ENCODE measurements at regions not wholly inside any gene's neighbourhood (a gene's known extent, or its start where the extent isn't known, plus 50 kb on each side); places are given as distances from the start of the nearest gene placed in this dataset.
"Not testable (repeated sequence)": the region's sequence is repeated elsewhere in the genome, so short reads cannot be mapped to it uniquely, and the experiment has no call there.

DNA sequence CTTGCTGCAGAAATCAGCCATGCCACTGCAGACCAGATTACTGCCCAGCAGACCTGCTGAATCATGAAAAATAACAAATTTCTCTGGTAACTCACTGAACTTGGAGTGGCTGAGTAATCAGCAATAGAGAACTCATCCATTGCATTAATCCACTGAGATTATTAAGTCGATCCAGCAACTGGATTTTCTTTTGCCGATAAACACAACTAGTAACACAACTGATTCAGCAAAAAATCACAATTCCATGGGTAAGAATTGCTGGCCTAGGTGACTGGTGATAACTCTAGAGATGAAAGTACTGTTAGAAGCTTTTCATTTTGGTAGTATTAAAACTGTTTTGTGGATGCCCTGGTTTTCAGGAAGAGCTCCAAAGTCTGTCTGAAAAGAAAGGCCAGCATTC is 214.5 kb downstream of the ETV1 start:
- Mint-ChIP-seq H3K4me3 (no peak overlapping the region), H3K27me3 (no peaks in the 10 kb centered on the region), H3K9me3 (no peaks in the 10 kb centered on the region), H3K36me3 (ENCODE audit: low read depth) (no peaks in the 10 kb centered on the region), H3K27ac (no peak overlapping the region), H3K4me1 (ENCODE audit: low read depth) (no peaks in the 10 kb centered on the region)
- intact Hi-C loops (cut with micrococcal nuclease), result no loop called here

DNA sequence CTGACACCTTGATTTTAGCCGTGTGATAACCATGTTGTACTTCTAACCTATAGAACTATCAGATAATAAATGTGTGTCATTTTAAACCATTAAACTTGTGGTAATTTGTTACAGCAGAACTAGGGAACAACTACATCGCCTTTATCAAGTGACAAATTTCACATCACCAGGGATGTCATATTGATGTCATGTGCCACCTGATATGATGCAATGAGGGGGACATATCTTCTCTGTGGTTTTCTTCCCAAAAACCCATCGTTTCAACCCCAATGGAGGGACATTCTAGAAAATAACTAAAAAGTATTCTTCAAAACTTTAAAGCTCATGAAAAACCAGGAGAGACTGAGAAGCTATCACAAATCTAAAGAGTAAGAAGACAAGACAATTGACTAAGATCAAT is 212.2 kb downstream of the ETV1 start:
- H3K4me3 Mint-ChIP-seq, result no peak overlapping the region
- H3K27me3 Mint-ChIP-seq, result no peaks in the 10 kb centered on the region
- H3K27ac Mint-ChIP-seq, result no peak overlapping the region
- H3K4me1 Mint-ChIP-seq (ENCODE audit: low read depth), result no peaks in the 10 kb centered on the region
- H3K36me3 Mint-ChIP-seq (ENCODE audit: low read depth), result no peaks in the 10 kb centered on the region
- no peaks in the 10 kb centered on the region for H3K9me3 Mint-ChIP-seq
- intact Hi-C loops (cut with micrococcal nuclease), result no loop called here

DNA sequence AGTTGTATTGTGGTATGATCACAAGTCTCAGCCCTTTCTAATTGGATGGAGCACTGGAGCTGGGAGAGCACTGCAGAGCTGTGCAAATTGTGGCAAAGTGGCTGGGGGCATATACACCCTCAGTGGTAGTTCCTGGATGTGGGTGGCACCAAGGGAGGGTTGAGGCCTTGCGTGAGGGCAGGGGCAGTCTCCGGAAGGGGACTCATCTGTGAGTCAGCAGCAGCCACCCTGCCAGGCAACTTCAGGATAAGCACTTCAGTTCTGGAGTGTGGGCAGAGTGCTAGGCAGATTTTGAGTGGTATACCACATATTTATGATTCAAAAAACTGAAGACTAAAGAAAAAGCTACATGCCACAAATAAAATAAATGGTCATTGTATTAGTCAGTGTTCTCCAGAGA is 210.5 kb downstream of the ETV1 start:
- H3K9me3 Mint-ChIP-seq, result no peaks in the 10 kb centered on the region
- H3K27ac Mint-ChIP-seq, result no peak overlapping the region
- H3K36me3 Mint-ChIP-seq (ENCODE audit: low read depth), result no peaks in the 10 kb centered on the region
- intact Hi-C loops (cut with micrococcal nuclease), result no loop called here
- no peaks in the 10 kb centered on the region for H3K27me3 Mint-ChIP-seq
- H3K4me3 Mint-ChIP-seq, result no peak overlapping the region
- no peaks in the 10 kb centered on the region for H3K4me1 Mint-ChIP-seq (ENCODE audit: low read depth)

DNA sequence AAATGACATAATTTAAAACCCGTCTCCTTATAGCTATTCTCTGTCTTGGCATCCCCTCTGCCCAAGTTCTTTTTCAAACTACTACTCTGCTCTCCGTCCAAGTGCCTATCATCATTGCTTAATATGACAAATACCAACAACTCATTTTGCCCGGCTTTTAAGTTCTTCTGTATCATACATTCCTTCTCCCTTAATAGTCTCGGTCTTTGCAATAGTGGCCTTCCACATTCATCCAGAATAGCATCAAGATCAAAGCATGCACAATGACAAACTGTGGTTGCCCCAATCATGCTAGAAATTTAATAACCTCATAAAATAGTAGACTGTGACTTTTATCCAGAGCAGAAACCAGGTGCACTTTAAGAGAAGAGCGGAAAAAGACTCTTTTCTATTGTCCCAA is 198.9 kb downstream of the ETV1 start:
- Mint-ChIP-seq H3K4me3 (no peak overlapping the region), H3K36me3 (ENCODE audit: low read depth) (no peaks in the 10 kb centered on the region), H3K9me3 (no peaks in the 10 kb centered on the region), H3K27me3 (no peaks in the 10 kb centered on the region), H3K27ac (no peak overlapping the region), H3K4me1 (ENCODE audit: low read depth) (no peaks in the 10 kb centered on the region)
- intact Hi-C loops (cut with micrococcal nuclease), result no loop called here

DNA sequence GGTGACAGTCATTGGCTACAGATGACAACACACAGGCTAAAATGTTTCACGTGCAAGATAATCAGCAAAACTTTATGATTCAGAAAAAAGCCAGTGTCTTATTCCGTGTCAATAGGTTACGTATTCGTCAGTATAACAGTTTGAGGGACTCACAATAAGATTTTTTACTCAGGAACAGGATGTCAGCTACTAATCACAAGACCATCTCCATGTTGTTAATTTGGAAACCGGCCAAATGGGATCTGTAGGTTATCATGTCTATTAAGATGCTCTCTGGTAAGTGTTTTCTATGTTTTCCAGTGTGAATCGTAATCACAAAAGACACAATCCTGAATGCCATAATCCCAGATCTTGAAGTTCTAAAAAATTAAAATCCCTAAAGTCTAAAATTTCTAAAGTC is 197.3 kb downstream of the ETV1 start:
- H3K4me3 Mint-ChIP-seq, result no peak overlapping the region
- no peak overlapping the region for H3K27ac Mint-ChIP-seq
- no peaks in the 10 kb centered on the region for H3K4me1 Mint-ChIP-seq (ENCODE audit: low read depth)
- H3K9me3 Mint-ChIP-seq, result peaks cover under 1% of the 10 kb centered on the region
- intact Hi-C loops (cut with micrococcal nuclease), result no loop called here
- no peaks in the 10 kb centered on the region for H3K27me3 Mint-ChIP-seq
- no peaks in the 10 kb centered on the region for H3K36me3 Mint-ChIP-seq (ENCODE audit: low read depth)

DNA sequence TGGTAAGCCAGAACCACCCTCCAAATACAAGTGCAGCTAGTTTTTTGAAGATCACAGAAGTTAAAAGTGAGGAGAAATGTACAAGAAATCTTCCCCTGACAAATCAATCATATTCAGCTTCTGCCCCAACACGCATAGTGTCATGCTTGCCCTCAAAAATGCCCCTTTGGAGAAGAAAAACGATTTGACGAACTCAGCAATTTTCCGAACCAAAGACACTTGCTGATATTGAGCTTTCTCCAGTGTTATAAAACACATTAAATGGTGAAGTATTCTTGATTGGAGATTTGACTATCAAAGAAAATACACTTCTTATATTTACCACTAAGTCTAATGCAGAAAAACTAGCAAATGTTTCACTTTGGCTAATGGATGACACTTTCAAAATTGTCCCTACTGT is 195.5 kb downstream of the ETV1 start:
- peaks cover 12% of the 10 kb centered on the region for H3K9me3 Mint-ChIP-seq
- H3K4me1 Mint-ChIP-seq (ENCODE audit: low read depth), result no peaks in the 10 kb centered on the region
- H3K27me3 Mint-ChIP-seq, result no peaks in the 10 kb centered on the region
- no peak overlapping the region for H3K27ac Mint-ChIP-seq
- no peak overlapping the region for H3K4me3 Mint-ChIP-seq
- intact Hi-C loops (cut with micrococcal nuclease), result no loop called here
- H3K36me3 Mint-ChIP-seq (ENCODE audit: low read depth), result no peaks in the 10 kb centered on the region

DNA sequence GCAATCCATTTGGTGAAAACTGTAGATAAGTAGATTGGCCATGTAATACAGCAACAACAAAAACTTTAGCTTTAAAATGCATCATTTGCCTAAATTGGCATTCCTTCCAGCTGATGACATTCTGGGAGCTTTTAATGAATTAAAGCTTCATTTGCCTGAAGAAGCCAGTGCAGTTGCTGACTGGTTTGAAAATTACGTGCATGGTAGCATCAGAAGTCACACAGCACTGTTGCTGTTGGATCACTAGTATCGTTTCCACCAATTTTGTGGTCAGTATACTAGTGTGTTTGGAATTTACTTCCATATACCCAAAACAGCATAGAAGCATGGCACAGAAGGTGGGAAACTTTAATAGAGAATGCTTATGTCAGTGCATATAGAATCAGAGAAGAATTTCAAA is 194.9 kb downstream of the ETV1 start:
- Mint-ChIP-seq H3K27me3 (no peaks in the 10 kb centered on the region), H3K36me3 (ENCODE audit: low read depth) (no peaks in the 10 kb centered on the region), H3K9me3 (peaks cover 12% of the 10 kb centered on the region), H3K4me1 (ENCODE audit: low read depth) (no peaks in the 10 kb centered on the region), H3K4me3 (no peak overlapping the region), H3K27ac (no peak overlapping the region)
- intact Hi-C loops (cut with micrococcal nuclease), result no loop called here

DNA sequence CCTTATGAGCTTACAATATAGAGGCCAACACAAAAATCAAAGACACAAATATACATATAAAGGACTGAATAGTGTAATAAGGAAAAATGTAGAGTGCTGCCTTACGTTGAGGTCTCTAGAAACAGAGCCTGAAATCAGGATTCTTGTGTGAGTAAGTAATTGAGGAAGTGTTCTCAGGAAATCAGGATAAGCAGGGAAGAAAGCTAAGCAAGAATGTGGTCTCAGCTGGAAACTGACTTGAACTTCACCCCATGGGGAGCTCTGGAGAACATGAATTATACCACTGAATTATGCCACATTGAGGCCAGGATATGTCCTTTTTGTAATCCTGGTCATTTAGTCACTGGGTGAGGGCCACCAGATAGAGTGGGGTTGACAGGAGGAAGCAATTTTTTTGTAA is 191.9 kb downstream of the ETV1 start:
- Mint-ChIP-seq H3K27me3 (no peaks in the 10 kb centered on the region), H3K4me1 (ENCODE audit: low read depth) (no peaks in the 10 kb centered on the region), H3K27ac (no peak overlapping the region), H3K9me3 (peaks cover 12% of the 10 kb centered on the region), H3K36me3 (ENCODE audit: low read depth) (no peaks in the 10 kb centered on the region), H3K4me3 (no peak overlapping the region)
- intact Hi-C loops (cut with micrococcal nuclease), result no loop called here

DNA sequence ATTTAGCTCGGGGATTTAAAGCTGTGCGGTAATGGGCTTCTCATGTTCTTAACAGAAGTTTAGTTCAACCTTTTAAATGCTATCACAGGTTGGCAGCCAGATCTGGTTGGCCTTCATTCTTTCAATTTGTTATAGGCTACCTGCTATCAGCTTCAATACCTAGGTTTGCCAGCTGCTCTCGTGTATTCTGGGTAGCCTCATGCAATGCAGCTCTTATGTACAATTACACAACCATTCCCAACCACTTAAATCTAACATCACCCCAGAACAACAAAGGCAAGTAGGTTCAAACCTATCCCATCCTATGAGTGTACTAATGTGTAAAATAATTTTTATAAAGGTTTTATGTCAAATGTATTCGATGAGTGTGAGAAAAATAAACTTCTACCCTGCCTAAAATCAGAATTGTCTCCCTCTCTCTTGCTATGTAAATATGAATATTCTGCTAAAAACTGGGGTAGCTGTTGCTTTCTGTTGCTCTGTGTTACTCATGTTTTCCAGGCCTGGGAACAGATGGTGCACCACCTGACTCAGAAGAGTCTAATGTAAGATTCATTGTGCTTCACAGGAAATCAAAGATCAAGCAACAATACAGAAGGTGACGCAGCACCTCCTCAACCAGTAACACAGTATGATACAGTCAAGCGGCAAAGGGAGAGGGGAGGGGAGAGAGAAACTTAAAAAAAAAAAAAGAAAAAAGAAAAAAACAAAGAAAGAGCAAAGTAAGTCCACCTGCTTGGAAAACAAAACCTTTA is 188.6 kb downstream of the ETV1 start:
- H3K4me1 Mint-ChIP-seq (ENCODE audit: low read depth), result no peaks in the 10 kb centered on the region
- no peaks in the 10 kb centered on the region for H3K36me3 Mint-ChIP-seq (ENCODE audit: low read depth)
- no peak overlapping the region for H3K4me3 Mint-ChIP-seq
- H3K9me3 Mint-ChIP-seq, result peaks cover 31% of the 10 kb centered on the region
- no peak overlapping the region for H3K27ac Mint-ChIP-seq
- no peaks in the 10 kb centered on the region for H3K27me3 Mint-ChIP-seq
- intact Hi-C loops (cut with micrococcal nuclease), result no loop called here

DNA sequence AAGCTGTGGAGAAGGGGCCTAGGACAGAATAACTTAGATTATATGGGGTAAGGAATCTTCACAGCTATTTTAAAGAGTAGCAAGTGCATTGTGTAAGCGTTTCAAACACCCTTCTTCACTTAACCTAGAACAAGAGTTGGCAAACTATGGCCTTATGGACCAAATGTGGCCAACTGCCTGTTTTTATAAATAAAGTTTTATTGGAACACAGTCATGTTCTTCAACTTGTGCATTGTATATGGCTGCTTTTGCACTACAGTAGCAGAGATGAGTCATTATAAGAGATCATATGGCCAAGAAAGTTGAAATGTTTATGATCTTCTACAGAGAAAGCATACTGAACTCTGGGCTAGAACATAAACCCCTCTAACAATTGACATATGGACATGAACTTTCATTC is 187.8 kb downstream of the ETV1 start:
- Mint-ChIP-seq H3K4me3 (no peak overlapping the region), H3K27me3 (no peaks in the 10 kb centered on the region), H3K36me3 (ENCODE audit: low read depth) (no peaks in the 10 kb centered on the region), H3K9me3 (peaks cover 37% of the 10 kb centered on the region), H3K4me1 (ENCODE audit: low read depth) (no peaks in the 10 kb centered on the region), H3K27ac (no peak overlapping the region)
- intact Hi-C loops (cut with micrococcal nuclease), result no loop called here

DNA sequence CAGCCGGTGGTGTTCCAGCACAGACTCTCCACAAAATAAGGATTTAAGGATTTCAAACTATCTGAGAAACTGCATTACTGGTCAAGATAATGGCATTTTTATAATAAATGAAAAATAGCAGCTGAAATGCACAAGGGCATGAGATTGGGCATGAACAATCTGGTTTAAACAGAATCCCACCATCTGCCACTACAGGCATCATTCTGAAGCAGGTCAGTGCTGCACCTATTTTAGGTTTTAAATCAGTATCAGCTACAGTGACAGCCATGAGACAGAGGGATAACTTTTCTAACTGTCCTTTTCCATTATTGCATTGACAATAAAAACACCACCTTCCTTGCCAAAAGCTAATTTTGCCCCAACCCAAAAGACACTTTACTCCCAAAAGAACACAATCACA is 186.8 kb downstream of the ETV1 start:
- H3K27me3 Mint-ChIP-seq, result no peaks in the 10 kb centered on the region
- intact Hi-C loops (cut with micrococcal nuclease), result no loop called here
- H3K36me3 Mint-ChIP-seq (ENCODE audit: low read depth), result no peaks in the 10 kb centered on the region
- H3K27ac Mint-ChIP-seq, result no peak overlapping the region
- peaks cover 32% of the 10 kb centered on the region for H3K9me3 Mint-ChIP-seq
- no peak overlapping the region for H3K4me3 Mint-ChIP-seq
- H3K4me1 Mint-ChIP-seq (ENCODE audit: low read depth), result no peaks in the 10 kb centered on the region

DNA sequence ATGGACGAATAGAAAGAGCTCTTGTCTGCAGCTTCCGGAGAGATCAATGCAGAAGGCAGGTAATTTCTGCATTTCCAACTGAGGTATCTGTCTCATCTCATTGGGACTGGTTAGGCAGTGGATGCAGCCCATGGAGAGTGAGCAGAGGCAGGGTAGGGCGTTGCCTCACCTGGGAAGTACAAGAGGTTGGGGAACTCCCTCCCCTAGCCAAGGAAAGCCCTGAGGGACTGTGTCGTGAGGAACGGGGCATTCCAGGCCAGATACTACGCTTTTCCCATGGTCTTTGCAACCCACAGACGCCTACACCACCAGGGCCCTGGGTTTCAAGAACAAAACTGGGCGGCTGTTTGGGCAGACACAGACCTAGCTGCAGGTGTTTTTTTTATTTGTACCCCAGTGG is 186.3 kb downstream of the ETV1 start:
- Mint-ChIP-seq H3K4me3 (no peak overlapping the region), H3K27ac (no peak overlapping the region), H3K36me3 (ENCODE audit: low read depth) (no peaks in the 10 kb centered on the region), H3K27me3 (no peaks in the 10 kb centered on the region), H3K4me1 (ENCODE audit: low read depth) (no peaks in the 10 kb centered on the region), H3K9me3 (peaks cover 28% of the 10 kb centered on the region)
- intact Hi-C loops (cut with micrococcal nuclease), result no loop called here

DNA sequence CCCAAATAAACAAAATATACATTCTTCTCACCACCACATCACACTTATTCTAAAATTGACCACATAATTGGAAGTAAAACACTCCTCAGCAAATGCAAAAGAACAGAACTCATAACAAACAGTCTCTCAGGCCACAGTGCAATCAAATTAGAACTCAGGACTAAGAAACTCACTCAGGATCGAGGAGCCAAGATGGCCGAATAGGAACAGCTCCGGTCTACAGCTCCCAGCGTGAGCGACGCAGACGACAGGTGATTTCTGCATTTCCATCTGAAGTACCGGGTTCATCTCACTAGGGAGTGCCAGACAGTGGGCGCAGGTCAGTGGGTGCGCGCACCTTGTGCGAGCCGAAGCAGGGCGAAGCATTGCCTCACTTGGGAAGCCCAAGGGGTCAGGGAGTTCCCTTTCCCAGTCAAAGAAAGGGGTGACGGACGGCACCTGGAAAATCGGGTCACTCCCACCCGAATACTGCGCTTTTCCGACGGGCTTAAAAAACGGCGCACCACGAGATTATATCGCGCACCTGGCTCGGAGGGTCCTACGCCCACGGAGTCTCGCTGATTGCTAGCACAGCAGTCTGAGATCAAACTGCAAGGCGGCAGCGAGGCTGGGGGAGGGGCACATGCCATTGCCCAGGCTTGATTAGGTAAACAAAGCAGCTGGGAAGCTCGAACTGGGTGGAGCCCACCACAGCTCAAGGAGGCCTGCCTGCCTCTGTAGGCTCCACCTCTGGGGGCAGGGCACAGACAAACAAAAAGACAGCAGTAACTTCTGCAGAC is 183.2 kb downstream of the ETV1 start:
- intact Hi-C loops (cut with micrococcal nuclease), result not testable (repeated sequence)

DNA sequence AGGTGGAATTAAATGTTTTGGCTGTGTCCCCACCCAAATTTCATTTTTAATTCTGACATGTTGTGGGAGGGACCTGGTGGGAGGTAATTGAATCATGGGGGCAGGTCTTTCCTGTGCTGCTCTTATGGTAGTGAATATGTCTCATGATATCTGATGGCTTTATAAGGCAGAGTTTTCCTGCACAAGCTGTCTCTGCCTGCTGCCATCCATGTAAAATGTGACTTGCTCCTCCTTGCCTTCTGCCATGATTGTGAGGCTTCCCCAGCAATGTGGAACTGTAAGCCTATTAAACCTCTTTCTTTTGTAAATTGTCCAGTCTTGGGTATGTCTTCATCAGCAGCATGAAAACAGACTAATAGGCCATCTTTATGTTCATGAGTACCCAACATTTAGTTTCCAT is 172.2 kb downstream of the ETV1 start:
- intact Hi-C loops (cut with micrococcal nuclease); H3K4me3 Mint-ChIP-seq; H3K36me3 Mint-ChIP-seq (ENCODE audit: low read depth); H3K4me1 Mint-ChIP-seq (ENCODE audit: low read depth); H3K27me3 Mint-ChIP-seq; H3K27ac Mint-ChIP-seq: not testable (repeated sequence)
- H3K9me3 Mint-ChIP-seq, result peaks cover 57% of the 10 kb centered on the region

More for the DNA sequence above, 183.2 kb downstream of the ETV1 start:
- not testable (repeated sequence) for H3K27ac Mint-ChIP-seq; H3K36me3 Mint-ChIP-seq (ENCODE audit: low read depth); H3K4me1 Mint-ChIP-seq (ENCODE audit: low read depth); H3K4me3 Mint-ChIP-seq; H3K27me3 Mint-ChIP-seq
- peaks cover 33% of the 10 kb centered on the region for H3K9me3 Mint-ChIP-seq

Measured in dendritic cell treated with granulocyte-macrophage colony-stimulating factor and Interleukin-4, amounts not matched to agents 40 ng/mL and 50 ng/mL, for 4 days (primary cell).